ENCODE measurements at regions not wholly inside any gene's neighbourhood (a gene's known extent, or its start where the extent isn't known, plus 50 kb on each side); places are given as distances from the start of the nearest gene placed in this dataset.

DNA sequence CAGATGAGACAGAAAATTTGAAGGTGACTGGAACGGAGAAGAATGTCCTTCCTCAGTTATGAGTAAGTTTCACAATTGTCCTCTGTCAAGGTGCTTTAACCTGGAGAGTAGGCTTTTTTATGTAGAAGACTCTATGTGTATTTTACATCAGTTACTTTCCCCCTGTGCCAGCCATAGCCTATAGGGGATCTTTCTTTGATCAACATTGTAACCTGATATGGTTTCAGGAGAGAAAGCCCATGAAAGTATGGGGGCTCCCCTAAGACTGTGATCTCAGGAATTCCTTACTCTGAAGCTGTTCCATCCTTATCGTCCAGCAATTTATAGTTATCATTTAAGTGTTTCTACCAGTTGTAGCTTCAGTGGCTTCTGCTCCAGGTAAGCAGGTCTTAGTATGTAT lies 1076.3 kb upstream of the EPHA6 start:
- Histone ChIP-seq H2BK12ac (ENCODE audit: low read depth, low read length) (no peak overlapping the region), H3K23ac (ENCODE audit: insufficient read length) (no peak overlapping the region), H2BK20ac (ENCODE audit: low read length) (no peak overlapping the region), H3K36me3 (ENCODE audit: control insufficient read depth in 2 of 4, insufficient read depth in 4 of 4, low read length in 3 of 4) (no peaks in the 10 kb centered on the region), H2BK120ac (replicated peaks; ENCODE audit: low read depth, low read length) (no peak overlapping the region), H3K18ac (ENCODE audit: extremely low read depth, low read length) (no peak overlapping the region), H3K79me1 (ENCODE audit: low read depth, low read length) (no peaks in the 10 kb centered on the region), H2AFZ (ENCODE audit: low read length) (no peak overlapping the region), H3K27ac (ENCODE audit: low read depth, low read length) (no peak overlapping the region), H2AK5ac (ENCODE audit: low read depth, low read length) (no peak overlapping the region), H2BK15ac (ENCODE audit: low read length) (no peak overlapping the region), H3K14ac (ENCODE audit: insufficient read length) (no peak overlapping the region), H2BK5ac (ENCODE audit: low read depth, low read length) (no peak overlapping the region), H3K56ac (replicated peaks; ENCODE audit: insufficient read length, low read depth, low read length) (no peak overlapping the region), H4K91ac (replicated peaks; ENCODE audit: insufficient read length, low read length) (no peak overlapping the region), H4K5ac (ENCODE audit: insufficient read length, low read depth, low read length) (no peak overlapping the region), H4K20me1 (replicated peaks in 1 of 2; ENCODE audit: control insufficient read depth in 1 of 2, insufficient read depth in 2 of 2, low read length in 2 of 2) (no peaks in the 10 kb centered on the region), H3K9me3 (ENCODE audit: insufficient read depth in 2 of 2, low read depth in 1 of 2, low read length in 1 of 2) (peaks cover 0 to 7% of the 10 kb centered on the region in 2 experiments; a peak in 2 of 4 replicates), H4K8ac (ENCODE audit: extremely low read depth, insufficient read depth, low read length) (no peak overlapping the region), H3K23me2 (ENCODE audit: low read depth, low read length) (no peaks in the 10 kb centered on the region), H3K79me2 (ENCODE audit: control insufficient read depth in 1 of 2, insufficient read depth in 2 of 2, low read length in 2 of 2) (no peaks in the 10 kb centered on the region), H3K4me2 (ENCODE audit: insufficient read depth in 1 of 2, low read depth in 2 of 2, low read length in 2 of 2) (no peak overlapping the region), H3K4me3 (ENCODE audit: extremely low read depth in 1 of 4, insufficient read depth in 2 of 4, low read depth in 3 of 4, low read length in 4 of 4) (no peak overlapping the region), H3K27me3 (replicated peaks in 1 of 4; ENCODE audit: control insufficient read depth in 3 of 4, extremely low read depth in 1 of 4, insufficient read depth in 3 of 4, low read length in 3 of 4) (no peaks in the 10 kb centered on the region), H3K4ac (replicated peaks; ENCODE audit: insufficient read length, low read depth, low read length) (no peak overlapping the region), H3K9ac (replicated peaks in 1 of 4; ENCODE audit: extremely low read depth in 1 of 4, low read depth in 3 of 4, low read length in 3 of 4) (no peak overlapping the region), H3K4me1 (replicated peaks in 1 of 4; ENCODE audit: control insufficient read depth in 3 of 4, insufficient read depth in 4 of 4, low read length in 3 of 4) (peaks cover 0 to 6% (median 0%) of the 10 kb centered on the region in 4 experiments; a peak in 1 of 7 replicates)
- ChIA-PET CTCF (ENCODE audit: partially characterized antibody) (no interaction called here), POLR2A (ENCODE audit: partially characterized antibody) (no interaction called here)
- TF ChIP-seq EZH2 (IDR thresholded peaks at IDR 0.05; ENCODE audit: low read depth, low read length, severe bottlenecking), result no peak
- TF ChIP-seq FOSL1 (IDR thresholded peaks at IDR 0.05; ENCODE audit: insufficient read depth, low read depth, low read length), result no peak
- TF ChIP-seq JUN (IDR thresholded peaks at IDR 0.05; ENCODE audit: low read depth, low read length), result no peak
- no peak for TF ChIP-seq TAF1 (IDR thresholded peaks at IDR 0.05; ENCODE audit: low read depth, low read length)
- TF ChIP-seq POLR2A (IDR thresholded peaks at IDR 0.05; ENCODE audit: control extremely low read depth in 1 of 2, low read depth in 2 of 2, low read length in 2 of 2), result no peak
- TF ChIP-seq HDAC2 (IDR thresholded peaks at IDR 0.05; ENCODE audit: borderline replicate concordance in 1 of 2, low read depth in 2 of 2, low read length in 2 of 2), result no peak
- no peak for TF ChIP-seq HDAC6 (IDR thresholded peaks at IDR 0.05; ENCODE audit: low read depth, low read length)
- TF ChIP-seq ATF3 (IDR thresholded peaks at IDR 0.05; ENCODE audit: insufficient read depth, low read depth, low read length), result no peak
- FAIRE-seq (no peak), DNase-seq (ENCODE audit: low read depth in 1 of 2, low spot score in 2 of 2) (no peak)
- WGBS, 2 experiments (ENCODE audit: extremely low coverage in 1 of 2, insufficient coverage in 1 of 2, insufficient read length in 1 of 2, insufficient replicate concordance in 2 of 2, low coverage in 1 of 2, low lambda C conversion rate in 2 of 2, missing lambda C conversion rate in 1 of 2), result 69% methylated on average over 2 of the region's 2 CpGs; no CpG with 5 or more reads in 1 of the 2 experiments

Data from H1 (cell line).